ENCODE measurements at regions not wholly inside any gene's neighbourhood (a gene's known extent, or its start where the extent isn't known, plus 50 kb on each side); places are given as distances from the start of the nearest gene placed in this dataset.

DNA sequence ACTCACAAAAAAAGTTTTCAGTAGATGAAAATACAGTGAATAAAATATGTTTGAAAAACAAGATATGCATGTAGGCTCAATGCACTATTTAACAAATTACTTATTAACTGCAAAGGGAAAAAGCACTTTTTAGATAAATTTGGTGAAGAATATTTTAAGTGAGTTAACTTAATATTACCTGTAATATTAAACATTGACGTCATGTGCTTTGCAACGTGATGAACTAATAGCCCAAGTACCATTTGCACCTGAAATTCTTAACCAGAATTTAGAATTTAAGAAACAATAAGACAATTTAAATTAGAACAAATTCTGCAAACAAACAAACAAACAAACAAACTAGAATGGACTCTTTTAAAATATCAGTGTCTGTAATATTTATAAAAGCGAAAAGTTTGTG, 659.0 kb upstream of the NOVA1 start (continued):
- TF ChIP-seq ZNF157 (tag by site-specific recombination; IDR thresholded peaks at IDR 0.05) = no peak
- no peak for TF ChIP-seq ZNF311 (tag by site-specific recombination; IDR thresholded peaks at IDR 0.05; ENCODE audit: borderline replicate concordance)

DNA sequence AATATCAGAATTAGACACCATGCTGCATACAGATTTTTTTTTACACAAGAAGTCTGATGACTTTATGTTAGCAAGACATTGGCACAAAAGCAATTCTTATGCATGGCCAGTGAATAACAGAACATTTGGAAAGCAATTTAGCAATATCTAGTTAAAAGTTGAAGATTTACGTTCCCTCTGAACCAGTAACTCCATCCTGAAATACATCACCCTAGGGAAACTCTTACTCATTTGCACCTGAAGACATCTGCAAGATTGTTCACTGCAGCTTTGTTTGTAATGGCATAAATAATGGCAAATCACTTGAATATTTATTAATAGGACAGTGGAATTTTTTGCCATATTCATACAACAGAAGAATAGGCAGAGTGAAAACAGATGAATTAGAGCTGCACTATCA, 670.0 kb upstream of the NOVA1 start:
- TF ChIP-seq ZNF350 (tag by site-specific recombination; IDR thresholded peaks at IDR 0.05) (no peak), ZNF548 (tag by site-specific recombination; IDR thresholded peaks at IDR 0.05) (no peak), ZNF18 (tag by site-specific recombination; IDR thresholded peaks at IDR 0.05) (no peak), ZNF280C (tag by site-specific recombination; IDR thresholded peaks at IDR 0.05) (no peak), ZNF274 (IDR thresholded peaks at IDR 0.05; ENCODE audit: low read length) (no peak), ZNF274 (tag by site-specific recombination; IDR thresholded peaks at IDR 0.05; ENCODE audit: borderline replicate concordance) (no peak), ZNF324 (tag by site-specific recombination; IDR thresholded peaks at IDR 0.05) (no peak), BCL11B (tag by site-specific recombination; IDR thresholded peaks at IDR 0.05; ENCODE audit: low read depth) (no peak), ZNF660 (tag by site-specific recombination; IDR thresholded peaks at IDR 0.05) (no peak), ATF2 (tag by site-specific recombination; IDR thresholded peaks at IDR 0.05; ENCODE audit: low read depth) (no peak), ZNF302 (tag by site-specific recombination; IDR thresholded peaks at IDR 0.05; ENCODE audit: low read depth) (no peak), KLF8 (tag by site-specific recombination; IDR thresholded peaks at IDR 0.05) (no peak), ZNF157 (tag by site-specific recombination; IDR thresholded peaks at IDR 0.05) (no peak), PATZ1 (tag by site-specific recombination; IDR thresholded peaks at IDR 0.05) (no peak), ZNF785 (tag by site-specific recombination; IDR thresholded peaks at IDR 0.05) (no peak), ZNF223 (tag by site-specific recombination; IDR thresholded peaks at IDR 0.05) (no peak)
- TF ChIP-seq, protein P1, sequence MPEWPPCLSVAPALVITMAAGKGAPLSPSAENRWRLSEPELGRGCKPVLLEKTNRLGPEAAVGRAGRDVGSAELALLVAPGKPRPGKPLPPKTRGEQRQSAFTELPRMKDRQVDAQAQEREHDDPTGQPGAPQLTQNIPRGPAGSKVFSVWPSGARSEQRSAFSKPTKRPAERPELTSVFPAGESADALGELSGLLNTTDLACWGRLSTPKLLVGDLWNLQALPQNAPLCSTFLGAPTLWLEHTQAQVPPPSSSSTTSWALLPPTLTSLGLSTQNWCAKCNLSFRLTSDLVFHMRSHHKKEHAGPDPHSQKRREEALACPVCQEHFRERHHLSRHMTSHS (tag by site-specific recombination; IDR thresholded peaks at IDR 0.05) = no peak
- TF ChIP-seq, protein P2, sequence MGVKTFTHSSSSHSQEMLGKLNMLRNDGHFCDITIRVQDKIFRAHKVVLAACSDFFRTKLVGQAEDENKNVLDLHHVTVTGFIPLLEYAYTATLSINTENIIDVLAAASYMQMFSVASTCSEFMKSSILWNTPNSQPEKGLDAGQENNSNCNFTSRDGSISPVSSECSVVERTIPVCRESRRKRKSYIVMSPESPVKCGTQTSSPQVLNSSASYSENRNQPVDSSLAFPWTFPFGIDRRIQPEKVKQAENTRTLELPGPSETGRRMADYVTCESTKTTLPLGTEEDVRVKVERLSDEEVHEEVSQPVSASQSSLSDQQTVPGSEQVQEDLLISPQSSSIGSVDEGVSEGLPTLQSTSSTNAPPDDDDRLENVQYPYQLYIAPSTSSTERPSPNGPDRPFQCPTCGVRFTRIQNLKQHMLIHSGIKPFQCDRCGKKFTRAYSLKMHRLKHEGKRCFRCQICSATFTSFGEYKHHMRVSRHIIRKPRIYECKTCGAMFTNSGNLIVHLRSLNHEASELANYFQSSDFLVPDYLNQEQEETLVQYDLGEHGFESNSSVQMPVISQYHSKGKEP (tag by site-specific recombination; IDR thresholded peaks at IDR 0.05) = no peak
- Histone ChIP-seq H3K4me1 (ENCODE audit: control insufficient read depth, insufficient read depth, low read length) (no peaks in the 10 kb centered on the region), H3K9me3 (ENCODE audit: control insufficient read depth, insufficient read depth, low read depth, low read length) (no peaks in the 10 kb centered on the region), H3K36me3 (ENCODE audit: control insufficient read depth in 2 of 2, insufficient read depth in 1 of 2, low read length in 2 of 2) (no peaks in the 10 kb centered on the region), H3K4me3 (ENCODE audit: low read depth, low read length) (no peak overlapping the region), H3K27ac (ENCODE audit: extremely low read depth, low read depth, low read length) (no peak overlapping the region)
- POLR2A ChIA-PET = no interaction called here
- CTCF ChIA-PET = interaction anchor here (0.5 kb wide), 1 partner anchor 248 kb away, joined by 4 read pairs; no protein-coding TSS in a partner anchor

Data from HEK293 (cell line).